ENCODE measurements at regions not wholly inside any gene's neighbourhood (a gene's known extent, or its start where the extent isn't known, plus 50 kb on each side); places are given as distances from the start of the nearest gene placed in this dataset.

DNA sequence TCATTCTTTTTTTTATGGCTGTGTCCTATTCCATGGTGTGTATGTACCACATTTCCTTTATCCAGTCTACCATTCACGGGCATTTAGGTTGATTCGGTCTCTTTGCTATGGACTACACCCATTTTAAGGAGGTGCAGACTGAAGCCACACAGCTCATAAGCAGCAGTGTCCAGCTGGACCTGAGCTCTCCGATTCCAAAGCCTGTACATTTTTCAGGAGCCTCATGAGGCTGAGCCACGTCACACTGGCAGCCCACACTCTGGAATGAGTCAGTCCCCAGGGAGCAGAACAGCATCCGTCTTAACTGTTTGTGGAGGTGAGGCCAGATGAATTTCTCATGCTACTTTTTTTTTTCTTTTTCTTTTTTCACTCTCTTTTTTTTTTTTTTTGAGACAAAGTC is 116.1 kb downstream of the C16orf95 start:
- TF ChIP-seq, protein P1, sequence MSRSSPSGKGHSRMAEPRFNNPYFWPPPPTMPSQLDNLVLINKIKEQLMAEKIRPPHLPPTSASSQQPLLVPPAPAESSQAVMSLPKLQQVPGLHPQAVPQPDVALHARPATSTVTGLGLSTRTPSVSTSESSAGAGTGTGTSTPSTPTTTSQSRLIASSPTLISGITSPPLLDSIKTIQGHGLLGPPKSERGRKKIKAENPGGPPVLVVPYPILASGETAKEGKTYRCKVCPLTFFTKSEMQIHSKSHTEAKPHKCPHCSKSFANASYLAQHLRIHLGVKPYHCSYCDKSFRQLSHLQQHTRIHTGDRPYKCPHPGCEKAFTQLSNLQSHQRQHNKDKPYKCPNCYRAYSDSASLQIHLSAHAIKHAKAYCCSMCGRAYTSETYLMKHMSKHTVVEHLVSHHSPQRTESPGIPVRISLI (tag by site-specific recombination; IDR thresholded peaks at IDR 0.05): peak; percentile 23; the same call in 1 of the 2 replicates
- TF ChIP-seq, protein P2, sequence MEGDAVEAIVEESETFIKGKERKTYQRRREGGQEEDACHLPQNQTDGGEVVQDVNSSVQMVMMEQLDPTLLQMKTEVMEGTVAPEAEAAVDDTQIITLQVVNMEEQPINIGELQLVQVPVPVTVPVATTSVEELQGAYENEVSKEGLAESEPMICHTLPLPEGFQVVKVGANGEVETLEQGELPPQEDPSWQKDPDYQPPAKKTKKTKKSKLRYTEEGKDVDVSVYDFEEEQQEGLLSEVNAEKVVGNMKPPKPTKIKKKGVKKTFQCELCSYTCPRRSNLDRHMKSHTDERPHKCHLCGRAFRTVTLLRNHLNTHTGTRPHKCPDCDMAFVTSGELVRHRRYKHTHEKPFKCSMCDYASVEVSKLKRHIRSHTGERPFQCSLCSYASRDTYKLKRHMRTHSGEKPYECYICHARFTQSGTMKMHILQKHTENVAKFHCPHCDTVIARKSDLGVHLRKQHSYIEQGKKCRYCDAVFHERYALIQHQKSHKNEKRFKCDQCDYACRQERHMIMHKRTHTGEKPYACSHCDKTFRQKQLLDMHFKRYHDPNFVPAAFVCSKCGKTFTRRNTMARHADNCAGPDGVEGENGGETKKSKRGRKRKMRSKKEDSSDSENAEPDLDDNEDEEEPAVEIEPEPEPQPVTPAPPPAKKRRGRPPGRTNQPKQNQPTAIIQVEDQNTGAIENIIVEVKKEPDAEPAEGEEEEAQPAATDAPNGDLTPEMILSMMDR (tag by site-specific recombination; IDR thresholded peaks at IDR 0.05): no peak
- TF ChIP-seq, protein P3, sequence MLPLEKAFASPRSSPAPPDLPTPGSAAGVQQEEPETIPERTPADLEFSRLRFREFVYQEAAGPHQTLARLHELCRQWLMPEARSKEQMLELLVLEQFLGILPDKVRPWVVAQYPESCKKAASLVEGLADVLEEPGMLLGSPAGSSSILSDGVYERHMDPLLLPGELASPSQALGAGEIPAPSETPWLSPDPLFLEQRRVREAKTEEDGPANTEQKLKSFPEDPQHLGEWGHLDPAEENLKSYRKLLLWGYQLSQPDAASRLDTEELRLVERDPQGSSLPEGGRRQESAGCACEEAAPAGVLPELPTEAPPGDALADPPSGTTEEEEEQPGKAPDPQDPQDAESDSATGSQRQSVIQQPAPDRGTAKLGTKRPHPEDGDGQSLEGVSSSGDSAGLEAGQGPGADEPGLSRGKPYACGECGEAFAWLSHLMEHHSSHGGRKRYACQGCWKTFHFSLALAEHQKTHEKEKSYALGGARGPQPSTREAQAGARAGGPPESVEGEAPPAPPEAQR (tag by site-specific recombination; IDR thresholded peaks at IDR 0.05): no peak
- TF ChIP-seq SALL2 (tag by site-specific recombination; IDR thresholded peaks at IDR 0.05; ENCODE audit: borderline replicate concordance): no peak
- no peak for TF ChIP-seq RBAK (tag by site-specific recombination; IDR thresholded peaks at IDR 0.05)
- no peak for TF ChIP-seq ZBTB20 (tag by site-specific recombination; IDR thresholded peaks at IDR 0.05)
- no peak for TF ChIP-seq ZNF791 (tag by site-specific recombination; IDR thresholded peaks at IDR 0.05)
- TF ChIP-seq GLI4 (tag by site-specific recombination; IDR thresholded peaks at IDR 0.05): no peak
